Embryonic facial prominence (tissue), 1 donor: ENCODE measurements at regions not wholly inside any gene's neighbourhood (a gene's known extent, or its start where the extent isn't known, plus 50 kb on each side); places are given as distances from the start of the nearest gene placed in this dataset.

Source experiments
- DNase-seq: peaks from one replicate; pipeline ENCODE4 v3.0.0-alpha.2; 2016; ENCODE audit errors: extremely low spot score

DNA sequence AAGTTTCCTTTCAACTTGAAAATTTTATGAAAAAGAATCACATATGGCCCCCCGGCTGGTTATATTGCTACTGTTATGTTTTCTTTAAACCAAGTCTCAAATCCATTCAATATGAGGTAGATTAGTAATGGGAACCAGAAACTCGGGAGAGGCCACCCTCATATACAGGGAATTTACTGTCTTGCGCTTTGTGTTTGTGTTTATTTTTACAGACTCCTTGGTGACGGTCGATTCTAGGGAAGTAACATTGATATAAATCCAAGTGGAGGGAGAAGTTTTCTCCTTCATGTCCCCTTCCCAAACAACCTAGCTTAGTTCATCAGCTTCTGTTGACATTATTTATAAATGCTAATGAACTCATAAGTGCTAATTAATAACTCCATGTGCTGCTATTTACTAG is 163.5 kb upstream of the LMO4 start:
- no peak for DNase-seq

DNA sequence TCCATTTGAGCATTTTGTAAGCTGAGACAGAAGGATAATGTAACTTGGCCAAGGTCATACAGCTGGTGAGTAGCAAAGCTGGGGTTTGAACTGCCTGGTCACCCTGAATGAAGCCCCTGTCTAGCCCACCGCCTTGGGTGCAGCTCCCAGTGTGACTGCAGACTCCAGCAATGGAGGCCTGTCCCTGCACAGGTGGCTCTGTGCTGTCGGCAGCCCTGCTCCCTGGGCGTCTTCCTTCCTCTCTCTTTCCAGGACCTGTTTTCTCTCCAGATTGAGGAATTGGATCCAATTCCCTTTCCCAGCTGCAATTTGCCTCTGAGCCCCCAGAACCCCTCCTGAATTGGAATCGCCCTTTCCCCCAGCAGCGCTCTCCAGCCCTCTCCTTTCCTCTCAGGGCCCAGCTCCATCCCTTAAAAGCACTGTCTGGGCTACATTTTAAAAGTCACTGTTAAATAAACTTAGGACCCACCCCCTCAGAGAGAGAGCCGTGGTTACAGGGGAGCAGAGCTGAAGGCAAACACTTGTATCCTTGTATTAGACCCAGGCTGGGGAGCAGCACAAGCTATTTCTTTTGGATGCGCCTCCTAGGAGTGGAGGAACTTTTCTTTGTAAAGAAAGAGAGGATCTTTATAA is 161.4 kb upstream of the LMO4 start:
- DNase-seq: no peak

DNA sequence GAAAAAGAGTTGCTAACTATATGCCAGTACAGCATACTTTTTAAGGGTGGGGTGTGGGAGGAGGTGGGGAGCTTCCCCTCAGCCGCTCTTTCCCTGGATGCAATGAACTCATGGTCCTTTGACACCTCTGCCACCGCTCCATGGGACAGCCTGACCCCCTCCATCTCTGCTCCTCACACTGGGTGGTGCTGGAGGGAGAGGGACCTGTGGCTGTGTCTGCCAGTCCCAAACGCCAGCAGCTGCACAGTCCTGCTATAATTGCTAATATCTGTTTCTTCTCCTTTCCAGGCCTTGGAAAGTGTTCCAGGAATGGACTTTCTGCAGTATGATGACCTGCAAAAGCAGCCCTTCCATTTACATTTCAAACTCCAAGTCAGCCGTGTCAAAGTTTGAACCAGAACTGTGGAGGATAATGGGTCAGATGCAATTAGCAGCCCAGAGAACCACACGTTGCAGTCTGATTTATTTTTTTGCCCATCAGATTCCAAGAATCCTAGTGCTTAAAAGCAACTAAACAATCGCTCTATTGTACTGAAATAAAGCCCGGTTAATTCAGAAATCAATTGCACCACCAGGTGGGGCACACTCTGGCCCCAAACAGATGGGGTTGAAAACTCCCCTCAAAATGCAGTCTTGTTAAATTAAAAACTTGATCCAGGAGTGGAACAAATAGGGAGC is 160.7 kb upstream of the LMO4 start:
- no peak for DNase-seq

DNA sequence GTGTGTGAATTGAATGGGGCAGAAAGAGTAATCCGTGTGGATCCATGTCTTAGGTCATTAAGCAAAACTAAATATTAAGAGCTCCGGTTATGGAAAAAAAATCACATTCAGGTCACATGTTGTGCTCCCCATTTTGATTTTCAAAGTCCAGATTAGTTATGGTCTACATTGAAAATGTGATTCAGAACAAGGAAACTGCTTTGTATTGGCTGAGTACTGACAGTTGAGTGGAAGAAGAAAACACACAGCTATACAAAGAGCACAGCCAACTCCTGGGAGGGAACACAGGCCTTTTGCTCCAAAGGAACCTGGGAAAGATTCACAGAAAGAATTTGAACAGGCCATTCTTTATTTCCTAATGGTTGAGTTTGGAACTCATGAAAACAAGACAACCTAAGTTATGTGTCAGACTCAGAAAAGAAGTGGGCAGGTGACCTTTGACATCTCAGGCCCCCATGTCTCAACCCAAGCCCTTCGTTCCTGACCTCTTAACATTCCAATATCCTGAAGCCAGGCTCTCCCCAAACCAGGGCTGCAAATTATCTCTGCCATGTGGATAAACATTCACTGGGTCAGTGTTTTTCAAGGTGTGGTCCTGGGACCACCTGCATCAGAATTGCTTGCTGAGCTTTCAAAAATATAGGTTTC is 159.3 kb upstream of the LMO4 start:
- DNase-seq: no peak

DNA sequence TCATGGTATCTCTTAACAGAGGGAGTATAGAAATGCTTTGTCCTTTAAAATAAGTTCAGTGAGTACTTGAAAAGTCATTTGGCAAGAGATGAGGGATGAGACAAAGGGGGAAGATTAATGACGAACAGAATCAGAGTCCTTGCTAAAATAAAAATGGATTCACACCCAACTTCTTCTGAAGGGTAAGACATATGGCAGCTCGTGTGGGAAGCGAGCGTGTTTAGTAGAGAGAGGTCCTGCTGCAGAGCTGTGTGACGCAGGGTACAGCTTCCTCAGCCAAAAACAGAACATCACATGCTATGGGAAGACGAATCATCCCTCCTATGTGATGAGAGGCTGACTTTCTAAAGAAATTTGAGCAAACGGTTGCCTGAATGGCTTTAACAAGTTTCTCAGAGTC is 158.5 kb upstream of the LMO4 start:
- DNase-seq: no peak

DNA sequence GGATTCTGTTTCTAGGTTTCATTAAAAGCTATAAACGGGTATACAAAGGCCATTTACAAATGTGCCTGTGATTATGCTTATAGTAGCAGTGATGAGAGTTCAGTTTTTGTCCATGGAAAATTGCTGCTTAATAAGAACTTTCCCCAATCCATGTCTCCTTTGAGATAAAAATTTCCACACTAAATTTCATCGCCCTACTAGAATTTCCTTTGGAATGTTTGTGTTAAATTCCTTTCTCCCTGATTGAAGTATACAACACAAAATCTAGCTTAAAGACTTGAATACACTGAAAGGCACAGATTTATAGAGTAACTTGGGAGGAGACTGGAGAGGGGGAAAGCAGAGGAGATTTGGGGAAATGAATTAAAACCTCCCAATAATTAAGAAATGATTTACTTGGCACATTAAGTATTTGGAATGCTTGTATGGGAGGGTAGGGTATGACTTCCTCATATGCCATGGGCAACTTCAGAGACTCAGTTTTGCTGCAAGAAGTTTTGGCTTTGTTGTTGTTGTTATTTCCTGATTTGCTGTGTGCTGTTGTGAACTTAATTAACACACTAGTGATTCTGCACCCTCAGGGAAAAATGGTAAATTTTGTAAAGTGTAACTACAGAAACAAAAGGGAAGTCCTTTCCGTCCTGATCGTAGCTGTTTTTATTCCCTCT is 157.6 kb upstream of the LMO4 start:
- no peak for DNase-seq

DNA sequence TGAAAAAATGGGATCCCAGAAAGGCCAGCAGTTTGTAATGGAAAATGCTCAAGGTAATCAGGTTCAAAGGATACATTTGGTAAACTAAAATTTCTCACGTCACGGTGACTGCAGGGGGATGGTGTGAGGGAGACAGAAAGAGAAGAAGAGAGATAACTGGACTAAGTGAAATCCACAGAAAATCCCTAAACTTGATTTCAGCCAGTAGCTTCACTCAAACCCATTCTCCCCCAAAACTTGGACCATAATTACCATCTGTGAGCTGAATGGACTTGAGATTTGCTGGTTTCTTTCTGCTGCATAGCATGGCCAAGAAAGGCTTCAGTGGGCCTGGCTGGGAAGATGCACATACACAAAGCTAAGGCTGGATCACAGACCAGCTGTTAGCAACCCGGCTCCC is 155.4 kb upstream of the LMO4 start:
- DNase-seq: no peak

DNA sequence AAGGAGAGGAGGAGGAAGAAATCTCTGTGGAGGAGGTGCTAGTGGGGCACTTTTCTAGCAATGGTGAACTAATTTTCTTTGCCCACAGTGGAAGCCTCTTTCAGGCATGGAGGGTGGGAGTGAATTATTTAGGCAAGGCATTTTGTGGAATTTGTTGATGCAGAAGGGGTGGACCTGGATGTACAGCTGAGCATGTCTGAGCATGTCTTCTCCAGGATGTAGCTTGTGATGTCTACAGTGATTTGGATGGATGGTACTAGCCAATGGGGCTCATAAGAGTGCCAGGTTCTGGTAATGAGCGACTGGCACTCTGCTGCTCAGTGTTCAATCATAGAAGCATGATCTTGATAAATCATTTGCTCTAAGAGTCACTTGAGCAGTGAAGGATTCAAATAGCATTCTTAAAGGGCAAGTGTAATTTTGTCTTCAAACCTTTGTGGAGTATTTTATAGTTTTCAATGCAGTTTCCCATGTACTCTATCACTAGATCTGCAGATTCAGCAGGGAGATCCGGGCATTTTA is 153.9 kb upstream of the LMO4 start:
- no peak for DNase-seq

DNA sequence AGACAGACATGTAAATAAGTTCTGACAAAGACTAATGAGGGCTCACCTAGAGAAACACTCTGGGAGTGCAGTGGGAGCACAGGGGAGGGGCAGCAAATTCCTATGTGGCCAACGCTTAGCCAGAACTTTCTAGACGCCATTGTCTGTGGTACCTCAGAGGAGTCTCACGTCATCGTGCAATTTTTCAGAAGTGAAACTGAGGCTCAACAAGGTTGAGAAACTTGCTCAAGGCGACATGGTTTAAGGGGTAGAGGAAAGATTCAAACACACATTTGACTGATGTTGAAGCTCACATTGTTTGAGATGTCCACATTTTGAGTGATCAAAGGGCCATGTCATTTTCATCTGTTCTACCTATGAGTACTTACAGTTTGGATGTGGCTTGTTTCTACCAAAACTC is 152.6 kb upstream of the LMO4 start:
- no peak for DNase-seq

DNA sequence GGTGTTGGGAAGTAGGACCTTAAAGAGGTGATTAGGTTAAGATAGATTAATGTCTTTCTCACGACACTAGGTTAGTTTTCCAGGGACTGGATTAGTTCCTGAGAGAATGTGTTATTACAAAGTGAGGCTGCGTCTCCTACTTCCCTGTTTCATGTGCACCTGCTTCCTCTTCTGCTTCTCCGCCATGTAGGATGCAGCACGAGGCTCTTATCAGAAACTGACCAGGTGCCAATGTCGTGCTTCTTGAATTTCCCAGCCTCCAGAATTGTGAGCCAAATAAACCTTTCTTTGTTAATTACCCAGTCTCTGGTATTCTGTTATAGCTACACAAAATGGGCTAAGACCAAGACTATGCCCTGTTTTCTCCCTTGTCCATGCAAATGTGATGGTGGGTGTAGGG is 152.2 kb upstream of the LMO4 start:
- DNase-seq: no peak

DNA sequence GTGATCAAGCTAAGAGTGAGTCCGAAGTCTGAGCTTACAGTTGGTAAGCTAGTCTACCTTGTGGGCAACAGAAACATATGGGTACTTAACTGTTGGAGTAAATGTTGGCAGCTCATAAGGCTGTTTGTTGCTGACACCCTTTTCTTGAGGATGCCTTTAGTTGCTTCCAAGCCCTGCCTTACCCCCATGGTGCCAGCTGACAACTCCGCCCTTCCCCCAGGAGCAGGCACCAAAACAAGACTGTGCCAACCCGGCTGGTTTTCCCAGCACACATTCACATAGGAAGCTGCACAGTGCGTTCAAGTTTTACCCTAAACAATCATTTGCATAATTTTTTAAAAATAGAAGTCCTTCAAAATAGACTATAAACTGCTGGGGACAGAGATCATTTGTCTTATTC is 150.2 kb upstream of the LMO4 start:
- no peak for DNase-seq

DNA sequence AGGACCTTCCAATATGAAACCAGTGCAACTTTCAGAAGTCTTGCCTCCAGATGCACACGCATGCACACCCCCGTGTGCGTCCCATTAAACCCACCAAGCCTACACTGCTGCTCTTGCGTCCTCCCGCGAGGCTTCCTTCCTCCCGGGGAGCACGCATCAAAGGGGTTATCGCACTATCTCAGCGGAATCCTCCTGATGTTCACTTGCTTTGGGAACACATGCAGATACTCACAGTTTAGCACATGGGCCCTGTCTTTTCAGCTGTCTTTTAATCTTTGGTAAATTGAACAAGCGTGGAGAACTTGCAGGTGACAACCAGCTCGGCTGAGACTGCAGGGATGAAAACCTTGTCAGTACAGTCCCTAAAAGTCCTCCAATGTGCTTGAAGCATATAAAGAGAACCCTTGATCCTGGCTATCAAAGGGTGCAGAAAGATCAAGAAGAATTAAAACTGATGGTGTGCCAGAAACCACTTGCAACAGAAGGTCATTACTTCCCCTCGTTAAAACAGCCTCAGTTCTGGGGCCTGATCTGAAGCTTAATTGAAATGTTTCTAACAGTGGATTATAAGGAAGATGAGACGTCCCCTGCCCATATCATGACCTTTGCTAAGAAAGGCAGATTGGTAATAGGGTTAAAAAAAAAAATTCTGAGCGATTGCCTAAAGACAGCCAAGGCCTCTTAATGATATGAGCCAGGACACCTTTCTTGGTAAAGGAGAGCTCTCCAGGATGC is 149.4 kb upstream of the LMO4 start:
- DNase-seq: no peak

DNA sequence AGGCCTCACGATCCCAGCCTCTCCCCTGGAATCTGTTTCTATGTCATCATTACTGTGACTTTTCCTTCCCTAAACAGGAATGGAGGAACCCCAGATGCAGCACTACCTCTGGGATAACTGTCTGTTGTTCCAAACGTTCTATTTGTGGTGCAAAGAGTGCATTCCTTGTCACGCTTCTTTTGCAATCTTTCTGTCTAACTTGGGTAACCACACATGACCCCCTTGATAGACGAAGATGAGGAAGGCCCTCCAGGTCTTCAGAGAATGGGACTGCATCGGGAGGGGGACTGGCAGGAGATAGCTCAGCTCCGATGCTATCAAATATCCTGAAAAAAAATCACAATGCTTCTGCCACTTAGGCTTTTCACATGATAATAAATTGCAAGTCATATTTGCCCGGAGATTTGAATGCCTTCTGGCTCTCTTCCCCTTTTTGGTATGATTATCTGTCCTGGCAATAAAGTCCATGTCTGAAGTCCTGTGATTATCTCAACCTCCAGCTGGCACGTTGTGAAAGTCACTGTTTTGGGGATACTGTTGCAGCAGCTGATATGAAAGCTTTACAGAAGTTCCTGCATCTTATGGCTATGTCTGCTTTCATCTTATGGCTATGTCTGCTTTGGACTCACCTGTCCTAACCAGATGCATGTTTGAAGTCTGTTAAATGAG is 148.7 kb upstream of the LMO4 start:
- DNase-seq: no peak

DNA sequence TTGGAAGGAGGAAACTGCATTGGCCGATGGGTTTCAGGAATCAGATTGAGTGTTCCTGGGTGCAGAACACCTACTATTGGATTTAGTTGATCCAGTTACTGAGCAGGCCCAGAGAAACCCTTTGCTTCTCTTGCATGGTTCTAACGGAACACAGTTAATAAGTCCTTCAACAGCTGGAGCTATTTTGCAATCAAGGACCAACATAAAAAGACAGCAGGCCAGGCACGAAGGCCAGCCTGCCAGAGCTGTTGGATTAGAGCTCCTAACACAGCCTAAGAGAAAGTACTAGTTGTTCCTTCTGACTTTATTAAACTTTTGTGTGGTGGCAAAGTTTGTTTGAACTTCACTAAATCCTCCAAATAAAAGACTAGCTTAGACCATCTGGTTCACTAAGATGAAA is 148.0 kb upstream of the LMO4 start:
- no peak for DNase-seq

DNA sequence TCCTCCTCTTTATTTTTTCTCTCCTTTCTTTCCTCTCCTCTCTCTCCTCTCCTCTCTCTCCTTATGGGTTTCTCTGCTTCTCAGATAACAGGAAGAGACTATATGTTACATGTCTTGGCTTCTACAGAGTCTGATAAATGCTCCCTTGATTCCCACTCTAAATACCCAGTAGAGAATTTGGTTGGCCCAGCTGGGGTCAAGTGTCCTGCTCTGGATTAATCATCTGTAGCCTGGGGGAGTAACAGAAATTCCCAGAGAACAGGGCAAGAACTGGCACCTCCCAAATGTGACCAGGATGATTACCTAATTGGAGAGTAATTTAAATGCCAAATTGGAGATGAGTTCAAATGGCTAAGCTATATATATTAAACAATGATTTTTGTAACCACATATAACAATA is 146.1 kb upstream of the LMO4 start:
- DNase-seq: no peak

DNA sequence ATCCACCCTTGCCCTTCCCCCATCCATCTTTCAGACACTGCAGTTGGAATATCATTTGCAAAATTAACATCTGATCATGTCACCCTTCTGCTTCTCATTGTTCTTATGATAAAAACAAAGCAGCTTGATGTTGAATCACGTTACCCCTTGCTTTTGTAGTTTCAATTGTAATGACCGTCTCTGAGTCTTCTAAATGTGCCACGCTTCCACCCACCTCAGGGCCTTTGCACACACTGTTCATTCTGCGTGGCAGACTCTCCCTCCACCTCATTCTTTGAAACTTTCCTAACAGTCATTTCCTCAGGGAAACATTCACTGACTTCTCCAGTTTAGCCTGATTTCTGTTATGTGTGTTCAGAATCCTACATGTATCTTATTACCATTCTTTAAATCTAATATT is 143.6 kb upstream of the LMO4 start:
- DNase-seq: no peak

DNA sequence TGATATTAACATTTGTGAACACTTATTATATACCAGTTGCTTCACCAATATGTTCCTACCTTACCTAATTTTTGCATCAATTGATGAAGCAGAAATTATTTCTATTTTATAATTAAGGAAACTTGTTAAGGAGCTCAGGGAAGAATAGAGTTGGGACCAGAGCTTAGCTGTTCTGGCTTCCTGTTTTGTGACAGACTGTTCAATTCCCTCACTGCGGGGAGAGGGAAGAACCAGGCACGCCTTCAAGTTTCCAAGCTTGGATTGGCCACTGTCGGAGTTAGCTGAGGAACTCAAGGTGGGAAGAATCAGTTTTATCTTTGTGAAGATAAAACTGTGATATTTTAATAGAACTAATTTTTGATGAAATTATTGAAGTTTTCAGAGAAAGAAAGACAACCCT is 142.3 kb upstream of the LMO4 start:
- DNase-seq: no peak

DNA sequence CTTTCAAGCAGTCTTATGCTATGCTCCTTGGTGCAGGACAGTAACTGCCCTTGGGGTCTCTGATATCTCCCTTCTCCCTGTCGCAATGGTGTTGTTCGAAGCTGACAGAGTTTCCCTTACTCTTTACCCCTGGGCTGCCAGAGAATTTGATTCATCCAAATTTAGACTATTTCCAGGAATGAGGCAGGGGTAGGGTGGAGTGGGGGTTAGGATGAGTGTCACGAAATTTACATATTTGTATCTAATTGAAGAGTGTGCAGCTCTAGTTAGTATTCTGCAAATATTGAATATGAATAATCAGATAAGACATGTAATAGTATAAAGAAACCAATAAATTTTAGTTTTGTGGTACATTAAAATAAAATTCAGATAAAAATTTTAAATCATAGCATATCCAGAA is 140.0 kb upstream of the LMO4 start:
- DNase-seq: no peak

DNA sequence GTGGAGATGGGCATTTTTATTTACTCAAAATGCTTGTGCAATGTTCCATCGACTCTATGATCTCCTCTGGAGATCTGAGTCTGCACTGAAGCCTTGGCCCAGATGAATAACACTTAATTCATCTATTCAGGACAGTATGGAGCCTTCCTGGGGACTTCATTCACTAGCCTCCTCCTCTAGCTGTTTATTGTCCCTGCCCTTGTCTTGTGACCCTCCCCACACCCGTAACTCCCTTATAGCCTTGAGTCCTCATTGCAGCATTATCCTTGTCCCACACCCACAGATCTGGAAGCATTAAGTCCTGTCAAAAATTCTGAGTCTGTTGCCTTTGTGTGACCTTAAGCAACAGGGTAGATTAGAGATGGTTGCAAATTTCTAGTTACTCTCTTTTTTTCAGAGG is 138.3 kb upstream of the LMO4 start:
- no peak for DNase-seq

DNA sequence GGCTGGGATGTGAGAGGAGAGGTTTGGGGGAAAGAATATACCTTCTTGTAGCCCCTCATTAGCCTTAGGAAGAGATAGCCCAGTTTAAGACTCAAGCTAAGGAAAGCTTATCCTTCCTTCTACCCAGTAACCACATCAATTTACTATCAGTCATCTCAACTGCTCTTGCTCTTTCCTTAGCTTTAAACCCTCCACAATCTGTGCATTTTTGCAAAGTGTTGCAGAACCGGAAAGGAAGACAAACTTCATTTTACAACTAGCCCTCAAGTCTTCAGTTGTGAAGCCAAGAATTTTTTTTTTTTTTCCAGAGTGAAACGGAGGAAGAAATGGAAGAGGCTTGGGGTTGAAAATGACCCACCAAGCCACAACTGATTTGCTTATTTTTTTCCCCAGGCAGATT is 137.0 kb upstream of the LMO4 start:
- no peak for DNase-seq

DNA sequence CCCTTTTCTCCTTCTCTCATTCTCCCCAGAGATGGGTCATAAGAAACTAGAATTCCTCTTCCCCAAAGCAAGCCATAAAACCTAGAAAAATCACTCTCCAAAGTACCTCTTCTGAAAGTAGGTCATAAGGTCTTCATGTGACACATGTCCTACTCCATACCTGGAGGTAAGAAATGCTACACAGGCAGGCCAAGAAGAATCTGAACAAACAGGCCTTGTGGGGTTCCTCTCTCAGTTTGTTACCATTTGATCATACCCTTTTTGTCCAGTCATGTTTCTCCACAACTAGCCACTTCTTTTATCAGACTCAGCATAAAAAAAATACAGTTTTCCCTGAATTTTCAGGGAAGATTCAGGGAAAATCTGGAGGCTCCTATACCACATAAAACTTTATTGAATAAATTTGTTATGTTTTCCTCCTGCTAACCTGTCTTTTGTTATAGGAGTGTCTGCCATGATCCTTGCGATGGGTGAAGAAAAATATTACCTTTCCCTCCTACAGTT is 134.4 kb upstream of the LMO4 start:
- no peak for DNase-seq
